ENCODE measurements at regions not wholly inside any gene's neighbourhood (a gene's known extent, or its start where the extent isn't known, plus 50 kb on each side); places are given as distances from the start of the nearest gene placed in this dataset.

DNA sequence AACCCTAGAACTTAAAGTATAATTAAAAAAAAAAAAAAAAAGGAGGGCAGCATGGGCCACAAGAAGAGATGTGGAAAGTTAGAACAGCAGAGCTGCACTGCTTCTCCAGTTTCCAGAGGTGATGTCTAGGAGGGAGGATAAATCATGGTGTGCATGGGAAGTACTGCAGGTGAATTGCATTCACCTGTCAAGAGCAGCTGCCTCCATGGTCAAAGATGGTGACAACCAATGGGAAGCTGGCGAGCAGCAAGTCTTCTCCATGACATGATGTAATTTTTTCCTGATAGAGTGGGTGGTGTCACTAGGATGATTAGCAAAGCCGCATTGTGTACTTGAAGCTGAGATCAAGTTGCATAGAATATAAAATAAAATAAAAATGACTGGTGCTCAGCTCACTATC lies 95.6 kb upstream of the HS3ST4 start:
- H3K4me3 ChIP-seq (ENCODE audit: low read depth, low read length) = no peak overlapping the region

GRCh38 chr16:25593260-25593659 lies 98.5 kb upstream of the HS3ST4 start:
- no peak for DNase-seq (ENCODE audit: low read depth)
- TF ChIP-seq, protein P1, sequence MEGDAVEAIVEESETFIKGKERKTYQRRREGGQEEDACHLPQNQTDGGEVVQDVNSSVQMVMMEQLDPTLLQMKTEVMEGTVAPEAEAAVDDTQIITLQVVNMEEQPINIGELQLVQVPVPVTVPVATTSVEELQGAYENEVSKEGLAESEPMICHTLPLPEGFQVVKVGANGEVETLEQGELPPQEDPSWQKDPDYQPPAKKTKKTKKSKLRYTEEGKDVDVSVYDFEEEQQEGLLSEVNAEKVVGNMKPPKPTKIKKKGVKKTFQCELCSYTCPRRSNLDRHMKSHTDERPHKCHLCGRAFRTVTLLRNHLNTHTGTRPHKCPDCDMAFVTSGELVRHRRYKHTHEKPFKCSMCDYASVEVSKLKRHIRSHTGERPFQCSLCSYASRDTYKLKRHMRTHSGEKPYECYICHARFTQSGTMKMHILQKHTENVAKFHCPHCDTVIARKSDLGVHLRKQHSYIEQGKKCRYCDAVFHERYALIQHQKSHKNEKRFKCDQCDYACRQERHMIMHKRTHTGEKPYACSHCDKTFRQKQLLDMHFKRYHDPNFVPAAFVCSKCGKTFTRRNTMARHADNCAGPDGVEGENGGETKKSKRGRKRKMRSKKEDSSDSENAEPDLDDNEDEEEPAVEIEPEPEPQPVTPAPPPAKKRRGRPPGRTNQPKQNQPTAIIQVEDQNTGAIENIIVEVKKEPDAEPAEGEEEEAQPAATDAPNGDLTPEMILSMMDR (IDR thresholded peaks at IDR 0.05; ENCODE audit: insufficient read depth, low read length) = no peak
- H3K4me3 ChIP-seq (ENCODE audit: low read depth, low read length) = no peak overlapping the region

More for the DNA sequence above, 95.6 kb upstream of the HS3ST4 start:
- no peak for DNase-seq (ENCODE audit: low read depth)
- TF ChIP-seq, protein P1 (IDR thresholded peaks at IDR 0.05; ENCODE audit: insufficient read depth, low read length) = no peak

DNA sequence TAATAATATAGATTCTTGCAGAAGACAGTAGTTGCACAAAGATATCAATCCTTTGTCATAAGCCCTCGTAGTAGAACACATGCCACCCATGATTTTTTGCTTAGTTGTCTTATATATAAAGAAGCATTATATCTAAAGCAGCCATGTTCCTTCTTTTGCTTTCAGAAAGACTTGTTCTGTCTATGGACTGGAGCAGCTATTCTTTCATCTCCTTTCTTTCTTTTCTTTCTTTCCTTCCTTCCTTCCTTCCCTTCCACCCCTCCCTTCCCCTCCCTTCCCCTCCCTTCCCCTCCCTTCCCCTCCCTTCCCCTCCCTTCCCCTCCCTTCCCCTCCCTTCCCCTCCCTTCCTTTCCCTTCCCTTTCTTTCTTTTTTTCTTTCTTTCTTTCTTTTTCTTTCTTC lies 104.0 kb upstream of the HS3ST4 start:
- no peak overlapping the region for H3K4me3 ChIP-seq (ENCODE audit: low read depth, low read length)
- DNase-seq (ENCODE audit: low read depth) = no peak
- TF ChIP-seq, protein P1 (IDR thresholded peaks at IDR 0.05; ENCODE audit: insufficient read depth, low read length) = no peak

- H3K4me3 ChIP-seq (ENCODE audit: low read depth, low read length) = no peak overlapping the region
- TF ChIP-seq, protein P1 (IDR thresholded peaks at IDR 0.05; ENCODE audit: insufficient read depth, low read length) = no peak
- no peak for DNase-seq (ENCODE audit: low read depth)
Measured at GRCh38 chr16:25586826-25587225, 104.9 kb upstream of the HS3ST4 start.

DNA sequence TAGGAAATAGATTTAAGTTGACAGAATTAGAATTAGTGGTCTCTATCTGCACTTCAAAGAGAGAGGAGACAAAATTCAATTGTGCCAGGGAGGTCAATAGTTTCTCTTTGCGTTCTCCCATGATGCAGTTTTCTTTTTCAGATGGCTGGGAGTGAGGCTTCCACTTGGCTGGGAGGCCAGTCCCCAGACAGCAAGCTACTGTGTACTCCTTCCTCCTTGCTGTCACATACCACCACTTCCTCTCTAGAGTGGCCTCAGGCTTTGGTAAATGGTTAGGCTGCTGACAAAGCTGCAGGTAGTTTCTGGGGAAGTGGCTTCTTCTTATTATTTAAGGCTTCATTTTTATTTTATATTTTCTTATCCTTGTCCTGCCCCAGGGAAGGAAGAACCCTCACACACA lies 106.2 kb upstream of the HS3ST4 start:
- TF ChIP-seq, protein P1 (IDR thresholded peaks at IDR 0.05; ENCODE audit: insufficient read depth, low read length) = no peak
- no peak overlapping the region for H3K4me3 ChIP-seq (ENCODE audit: low read depth, low read length)
- no peak for DNase-seq (ENCODE audit: low read depth)

GRCh38 chr16:25580041-25580440 lies 111.7 kb upstream of the HS3ST4 start:
- no peak overlapping the region for H3K4me3 ChIP-seq (ENCODE audit: low read depth, low read length)
- TF ChIP-seq, protein P1 (IDR thresholded peaks at IDR 0.05; ENCODE audit: insufficient read depth, low read length) = no peak
- DNase-seq (ENCODE audit: low read depth) = no peak

GRCh38 chr16:25575363-25575762 lies 116.4 kb upstream of the HS3ST4 start:
- no peak overlapping the region for H3K4me3 ChIP-seq (ENCODE audit: low read depth, low read length)
- DNase-seq (ENCODE audit: low read depth) = no peak
- TF ChIP-seq, protein P1 (IDR thresholded peaks at IDR 0.05; ENCODE audit: insufficient read depth, low read length) = no peak

Measured in fibroblast of the aortic adventitia (primary cell).